HG02885 (cell line): ENCODE measurements at regions not wholly inside any gene's neighbourhood (a gene's known extent, or its start where the extent isn't known, plus 50 kb on each side); places are given as distances from the start of the nearest gene placed in this dataset.

Experiments
- ATAC-seq: cut with Tn5 transposase; IDR thresholded peaks from one replicate; pipeline ENCODE4 v1.9.1; 2021; ENCODE audit warnings: mild to moderate bottlenecking; ENCODE audit not compliant: unreplicated experiment, poor library complexity

- ATAC-seq, result no peak
Measured at GRCh38 chr3:143206955-143207337, 87.4 kb downstream of the CHST2 start.

GRCh38 chr3:143207338-143207961, 87.9 kb downstream of the CHST2 start:
- peak; percentile 84 for ATAC-seq

- no peak for ATAC-seq
Measured at GRCh38 chr3:143208976-143209714, 89.6 kb downstream of the CHST2 start.

GRCh38 chr3:143209715-143210059, 90.1 kb downstream of the CHST2 start:
- ATAC-seq, result no peak

- no peak for ATAC-seq
Measured at GRCh38 chr3:143210141-143210540, 90.6 kb downstream of the CHST2 start.

GRCh38 chr3:143215059-143215458, 95.5 kb downstream of the CHST2 start:
- no peak for ATAC-seq
